ENCODE measurements at regions not wholly inside any gene's neighbourhood (a gene's known extent, or its start where the extent isn't known, plus 50 kb on each side); places are given as distances from the start of the nearest gene placed in this dataset.

- TF ChIP-seq EZH2 (IDR thresholded peaks at IDR 0.05; ENCODE audit: low read depth) (no peak), CTCF (conservative IDR thresholded peaks at IDR 0.05) (no peak; the same call in 1 of the 2 replicates)
Observed at GRCh38 chr18:76306685-76307292, 188.3 kb downstream of the ZNF516 start.
